Astrocyte of the cerebellum (primary cell): ENCODE measurements at regions not wholly inside any gene's neighbourhood (a gene's known extent, or its start where the extent isn't known, plus 50 kb on each side); places are given as distances from the start of the nearest gene placed in this dataset.
"Not testable (repeated sequence)": the region's sequence is repeated elsewhere in the genome, so short reads cannot be mapped to it uniquely, and the experiment has no call there.

Experiments used
- DNase-seq: peaks from one replicate; pipeline ENCODE4 v3.0.0-alpha.2; 2011; ENCODE audit warnings: low read depth
- H3K4me3 ChIP-seq: 2 replicates; pipeline ENCODE4 v1.5.1; 2011; ENCODE audit warnings: mild to moderate bottlenecking, low read depth, low read length, moderate library complexity
- in situ Hi-C: cut with HindIII; loops from 2 replicates; pipeline ENCODE4 v1.10.0; 2017; ENCODE audit warnings: low sequenced_read_pairs
- TF ChIP-seq, protein P1 (sequence below): IDR thresholded peaks from 2 replicates; pipeline ENCODE4 v1.5.1; 2012; ENCODE audit warnings: low read length, low read depth, moderate library complexity, mild to moderate bottlenecking; ENCODE audit errors: missing control alignments

DNA sequence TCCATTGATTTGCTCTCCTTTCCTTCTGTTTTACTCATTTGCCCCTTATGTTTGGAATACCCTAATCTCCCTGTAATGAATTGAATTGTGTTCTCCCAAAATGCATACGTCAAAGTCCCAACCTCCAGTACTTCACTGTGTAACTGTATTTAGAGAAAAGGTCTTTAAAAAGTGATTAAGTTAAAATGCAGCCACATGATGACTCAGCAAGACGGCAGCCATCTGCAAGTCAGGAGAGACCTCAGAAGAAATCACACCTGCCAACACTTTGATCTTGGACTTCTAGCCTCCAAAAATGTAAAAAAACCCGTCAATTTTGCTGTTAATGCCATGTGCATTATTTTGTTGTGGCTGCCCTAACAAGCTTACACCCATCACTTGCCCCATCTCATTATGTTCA, 85.3 kb upstream of the PCLO start:
- in situ Hi-C loops, result no loop called here
- H3K4me3 ChIP-seq, result no peak overlapping the region
- DNase-seq, result no peak
- TF ChIP-seq, protein P1, sequence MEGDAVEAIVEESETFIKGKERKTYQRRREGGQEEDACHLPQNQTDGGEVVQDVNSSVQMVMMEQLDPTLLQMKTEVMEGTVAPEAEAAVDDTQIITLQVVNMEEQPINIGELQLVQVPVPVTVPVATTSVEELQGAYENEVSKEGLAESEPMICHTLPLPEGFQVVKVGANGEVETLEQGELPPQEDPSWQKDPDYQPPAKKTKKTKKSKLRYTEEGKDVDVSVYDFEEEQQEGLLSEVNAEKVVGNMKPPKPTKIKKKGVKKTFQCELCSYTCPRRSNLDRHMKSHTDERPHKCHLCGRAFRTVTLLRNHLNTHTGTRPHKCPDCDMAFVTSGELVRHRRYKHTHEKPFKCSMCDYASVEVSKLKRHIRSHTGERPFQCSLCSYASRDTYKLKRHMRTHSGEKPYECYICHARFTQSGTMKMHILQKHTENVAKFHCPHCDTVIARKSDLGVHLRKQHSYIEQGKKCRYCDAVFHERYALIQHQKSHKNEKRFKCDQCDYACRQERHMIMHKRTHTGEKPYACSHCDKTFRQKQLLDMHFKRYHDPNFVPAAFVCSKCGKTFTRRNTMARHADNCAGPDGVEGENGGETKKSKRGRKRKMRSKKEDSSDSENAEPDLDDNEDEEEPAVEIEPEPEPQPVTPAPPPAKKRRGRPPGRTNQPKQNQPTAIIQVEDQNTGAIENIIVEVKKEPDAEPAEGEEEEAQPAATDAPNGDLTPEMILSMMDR, result no peak

DNA sequence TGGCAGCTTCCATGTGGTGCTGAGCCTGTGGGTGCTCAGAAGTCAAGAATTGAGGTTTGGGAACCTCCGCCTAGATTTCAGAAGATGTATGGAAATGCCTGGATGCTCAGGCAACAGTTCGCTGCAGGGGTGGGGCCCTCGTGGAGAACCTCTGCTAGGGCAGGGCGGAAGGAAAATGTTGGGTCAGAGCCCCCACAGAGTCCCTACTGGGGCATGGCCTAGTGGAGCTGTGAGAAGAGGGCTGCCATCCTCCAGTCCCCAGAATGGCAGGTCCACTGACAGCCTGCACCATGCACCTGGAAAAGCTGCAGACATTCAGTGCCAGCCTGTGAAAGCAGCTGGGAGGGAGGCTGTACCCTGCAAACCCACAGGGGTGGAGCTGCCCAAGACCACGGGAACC, 56.5 kb upstream of the PCLO start:
- in situ Hi-C loops, DNase-seq, H3K4me3 ChIP-seq: not testable (repeated sequence)

DNA sequence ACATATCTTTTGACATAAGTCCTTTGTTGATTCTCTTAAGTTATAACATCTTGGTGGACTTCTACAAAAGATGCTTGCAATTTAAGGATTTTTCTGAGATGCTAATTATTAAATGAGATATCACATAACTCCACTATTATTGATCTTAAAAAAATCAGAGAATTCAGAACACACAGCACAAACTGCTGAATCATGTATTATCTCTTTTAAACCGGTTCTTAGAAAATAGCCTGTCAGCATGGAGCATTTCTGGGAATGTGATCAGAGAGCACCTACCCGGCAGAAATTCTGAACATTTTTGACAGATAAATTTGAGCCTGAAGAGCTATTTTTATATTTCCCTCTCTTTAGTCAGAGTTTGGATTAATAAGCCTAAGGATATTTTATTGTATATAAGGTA, 50.2 kb upstream of the PCLO start:
- TF ChIP-seq, protein P1, result no peak
- in situ Hi-C loops, result no loop called here
- DNase-seq, result no peak
- H3K4me3 ChIP-seq, result no peak overlapping the region
